OCI-LY7 (cell line): ENCODE measurements at regions not wholly inside any gene's neighbourhood (a gene's known extent, or its start where the extent isn't known, plus 50 kb on each side); places are given as distances from the start of the nearest gene placed in this dataset.

Experiments used
- EZH2phosphoT487 ChIP-seq: fragments of 200-600 bp; sonication (generic); IDR thresholded peaks from 2 replicates; pipeline ENCODE4 v1.6.1; 2018; ENCODE audit warnings: low read depth, borderline replicate concordance, mild to moderate bottlenecking, mixed run types, antibody characterized with exemption, low read length, moderate library complexity, mixed read lengths
- TF ChIP-seq, protein P1 (sequence below): fragments of 200-600 bp; sonication (generic); conservative IDR thresholded peaks from 2 replicates; pipeline ENCODE4 v1.5.1; 2014; ENCODE audit warnings: mild to moderate bottlenecking, antibody characterized with exemption, low read length, moderate library complexity, mixed read lengths

GRCh38 chr11:130778705-130779104 is 137.6 kb downstream of the SNX19 start:
- TF ChIP-seq, protein P1, sequence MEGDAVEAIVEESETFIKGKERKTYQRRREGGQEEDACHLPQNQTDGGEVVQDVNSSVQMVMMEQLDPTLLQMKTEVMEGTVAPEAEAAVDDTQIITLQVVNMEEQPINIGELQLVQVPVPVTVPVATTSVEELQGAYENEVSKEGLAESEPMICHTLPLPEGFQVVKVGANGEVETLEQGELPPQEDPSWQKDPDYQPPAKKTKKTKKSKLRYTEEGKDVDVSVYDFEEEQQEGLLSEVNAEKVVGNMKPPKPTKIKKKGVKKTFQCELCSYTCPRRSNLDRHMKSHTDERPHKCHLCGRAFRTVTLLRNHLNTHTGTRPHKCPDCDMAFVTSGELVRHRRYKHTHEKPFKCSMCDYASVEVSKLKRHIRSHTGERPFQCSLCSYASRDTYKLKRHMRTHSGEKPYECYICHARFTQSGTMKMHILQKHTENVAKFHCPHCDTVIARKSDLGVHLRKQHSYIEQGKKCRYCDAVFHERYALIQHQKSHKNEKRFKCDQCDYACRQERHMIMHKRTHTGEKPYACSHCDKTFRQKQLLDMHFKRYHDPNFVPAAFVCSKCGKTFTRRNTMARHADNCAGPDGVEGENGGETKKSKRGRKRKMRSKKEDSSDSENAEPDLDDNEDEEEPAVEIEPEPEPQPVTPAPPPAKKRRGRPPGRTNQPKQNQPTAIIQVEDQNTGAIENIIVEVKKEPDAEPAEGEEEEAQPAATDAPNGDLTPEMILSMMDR: no peak
- TF ChIP-seq EZH2phosphoT487: no peak
